K562 (cell line): ENCODE measurements at regions not wholly inside any gene's neighbourhood (a gene's known extent, or its start where the extent isn't known, plus 50 kb on each side); places are given as distances from the start of the nearest gene placed in this dataset.
A peak's percentile ranks its signal among the peaks of the same experiment; 100 is the strongest.

ENCODE experiments used
- ATAC-seq: fragments of 200-7000 bp; cut with Tn5 transposase; 3 replicates; pipeline ENCODE4 v1.9.1; 2020; ENCODE audit warnings: moderate library complexity
- BruUV-seq: library from RNA; stranded (reverse); fragments of 400-500 nt; replicated peaks from 2 replicates; lab custom pipeline; 2021; lab: Mats Ljungman, UMichigan
- CTCF ChIA-PET: fragments of 300-600 bp; formaldehyde crosslinking; extraction: SDS; loops from one replicate; lab custom pipeline; 2021; ENCODE audit warnings: low intra/inter-chr PET ratio; lab: Yijun Ruan, JAX
- POLR2A ChIA-PET: fragments of 300-600, 350-650 bp; sonication (Branson Sonifier 250); formaldehyde crosslinking; extraction: SDS; loops from one replicate; lab custom pipeline; 2021; ENCODE audit warnings: antibody characterized with exemption, inconsistent platforms; lab: Yijun Ruan, JAX
- DNase-seq, 4 experiments: peaks; one replicate each; pipeline versions ENCODE4 v3.0.0 to v3.0.0-alpha.2; 2011 to 2018; ENCODE audit warnings: low spot score in 3 of 4, mixed read lengths in 3 of 4; ENCODE audit errors: extremely low read depth in 1 of 4
- FAIRE-seq: peaks from 2 replicates; lab custom pipeline; 2011; peaks lifted over from hg19 to GRCh38; lab: Jason Lieb, UNC
- H2AFZ ChIP-seq: 2 replicates; pipeline ENCODE4 v1.6.0; 2011; ENCODE audit warnings: low read depth, low read length, control low read depth, inconsistent platforms
- H3K27ac ChIP-seq: fragments of 200-600 bp; 3 replicates; pipeline ENCODE4 v1.8.0; 2011; ENCODE audit warnings: low read depth, mild to moderate bottlenecking, control low read depth, inconsistent platforms, low read length, moderate library complexity, mixed read lengths; ENCODE audit errors: extremely low read depth
- H3K27me3 ChIP-seq, 2 experiments: fragments of 300-600 bp in 1 of 2; 2 replicates in 1 of 2; 3 replicates in 1 of 2; pipeline versions ENCODE4 v1.6.0 to v1.8.0; 2011; ENCODE audit warnings: inconsistent platforms in 2 of 2, low read length in 2 of 2, mild to moderate bottlenecking in 1 of 2, mixed read lengths in 1 of 2, moderate library complexity in 1 of 2; ENCODE audit not compliant: control insufficient read depth in 2 of 2, insufficient read depth in 2 of 2
- H3K36me3 ChIP-seq: fragments of 300-600 bp; 3 replicates; pipeline ENCODE4 v1.8.0; 2011; ENCODE audit warnings: mild to moderate bottlenecking, low read length, inconsistent platforms; ENCODE audit not compliant: control insufficient read depth, insufficient read depth
- H3K4me1 ChIP-seq, 2 experiments: fragments of 200-600 bp in 1 of 2; replicated peaks in 1 of 2; 2 replicates in 1 of 2; 3 replicates in 1 of 2; pipeline versions ENCODE4 v1.5.1 to v1.8.0; 2011; ENCODE audit warnings: inconsistent platforms in 2 of 2, low read length in 2 of 2, mild to moderate bottlenecking in 1 of 2, mixed read lengths in 1 of 2, moderate library complexity in 1 of 2; ENCODE audit not compliant: control insufficient read depth in 2 of 2, insufficient read depth in 2 of 2
- H3K4me2 ChIP-seq: 2 replicates; pipeline ENCODE4 v1.6.1; 2011; ENCODE audit warnings: low read length, control low read depth, inconsistent platforms, mixed read lengths; ENCODE audit not compliant: insufficient read depth
- H3K4me3 ChIP-seq: fragments of 200-600 bp; sonication (generic), shearing (Covaris generic); 2 replicates; pipeline ENCODE4 v1.5.1; 2016; ENCODE audit warnings: control low read depth, inconsistent platforms
- H3K79me2 ChIP-seq: fragments of 200-600 bp; 3 replicates; pipeline ENCODE4 v1.8.0; 2011; ENCODE audit warnings: low read length, inconsistent platforms; ENCODE audit not compliant: control insufficient read depth, insufficient read depth
- H3K9ac ChIP-seq, 2 experiments: 2 replicates each; pipeline versions ENCODE4 v1.6.0 to v1.6.1; 2011; ENCODE audit warnings: low read depth in 2 of 2, low read length in 2 of 2, control low read depth in 1 of 2, inconsistent platforms in 1 of 2, mild to moderate bottlenecking in 1 of 2, mixed read lengths in 1 of 2; ENCODE audit not compliant: insufficient read depth in 1 of 2
- H3K9me1 ChIP-seq: one replicate; pipeline ENCODE4 v1.6.0; 2011; ENCODE audit warnings: inconsistent platforms, mild to moderate bottlenecking, low read length, moderate library complexity; ENCODE audit not compliant: control insufficient read depth, insufficient read depth
- H3K9me3 ChIP-seq: replicated peaks from 2 replicates; pipeline ENCODE4 v1.5.1; 2011; ENCODE audit warnings: low read depth, low read length, inconsistent platforms; ENCODE audit not compliant: control insufficient read depth, insufficient read depth
- H4K20me1 ChIP-seq: replicated peaks from 2 replicates; pipeline ENCODE4 v1.6.1; 2011; ENCODE audit warnings: low read length, inconsistent platforms, mixed read lengths; ENCODE audit not compliant: control insufficient read depth, insufficient read depth
- MTA3 ChIP-seq: fragments of 450-650 bp; formaldehyde crosslinking; IDR thresholded peaks from 2 replicates; pipeline ENCODE4 v1.6.1; 2017; ENCODE audit warnings: mild to moderate bottlenecking, borderline replicate concordance
- MYNN ChIP-seq, 2 experiments: sonication (generic); formaldehyde crosslinking in 1 of 2; IDR thresholded peaks; 2 replicates each; pipeline versions ENCODE4 v1.5.0 to v1.6.1; 2016 to 2020; ENCODE audit warnings: antibody characterized with exemption in 1 of 2, missing genetic modification reagents in 1 of 2
- NFRKB ChIP-seq: fragments of 450-650 bp; IDR thresholded peaks from 2 replicates; pipeline ENCODE4 v1.6.1; 2016; ENCODE audit warnings: low read depth
- POU5F1 ChIP-seq: fragments of 150-350 bp; IDR thresholded peaks from 2 replicates; pipeline ENCODE4 v1.6.1; 2014; ENCODE audit warnings: borderline replicate concordance, low read length, low read depth, mild to moderate bottlenecking; ENCODE audit not compliant: partially characterized antibody
- ZNF639 ChIP-seq, 2 experiments: fragments of 200-800 bp in 1 of 2; sonication (Bioruptor generic) in 1 of 2; sonication (generic) in 1 of 2; formaldehyde crosslinking in 1 of 2; IDR thresholded peaks in 1 of 2; conservative IDR thresholded peaks in 1 of 2; 2 replicates each; pipeline versions ENCODE4 v1.5.0 to v1.6.1; 2016 to 2020; ENCODE audit warnings: missing compliant biosample characterization in 1 of 2, missing genetic modification characterization in 1 of 2, missing genetic modification reagents in 1 of 2
- WGBS: fragments of 100-300 bp; shearing (Covaris generic); methylation state at CpG from one replicate; pipeline ENCODE4 v1.1.6; 2016; ENCODE audit warnings: low coverage, mixed read lengths; ENCODE audit not compliant: insufficient coverage; ENCODE audit errors: missing lambda C conversion rate; 5-methylcytosine and 5-hydroxymethylcytosine counted together
- in situ Hi-C: fragments of 300-500 bp; cut with MboI; formaldehyde crosslinking; loops from 4 replicates; pipeline ENCODE4 v1.15.0; 2018; ENCODE audit warnings: inconsistent platforms, mixed read lengths
- intact Hi-C: fragments of 100-400 bp; cut with micrococcal nuclease; formaldehyde crosslinking; loops from 2 replicates; pipeline ENCODE4 v1.14.2; 2022

GRCh38 chr13:80783926-80784565 is 443.1 kb upstream of the SPRY2 start:
- Histone ChIP-seq H3K4me3 (no peak overlapping the region), H3K9ac (no peak overlapping the region), H3K27ac (no peak overlapping the region), H3K27me3 (no peaks in the 10 kb centered on the region), H3K9me1 (no peaks in the 10 kb centered on the region), H3K79me2 (no peaks in the 10 kb centered on the region), H3K9me3 (no peaks in the 10 kb centered on the region; the same call in 1 of the 2 replicates), H3K4me1 (no peaks in the 10 kb centered on the region), H2AFZ (no peak overlapping the region), H4K20me1 (no peaks in the 10 kb centered on the region), H3K4me2 (no peak overlapping the region), H3K36me3 (no peaks in the 10 kb centered on the region)
- BruUV-seq: no TSS peak
- in situ Hi-C loops (no loop called here), intact Hi-C loops (no loop called here)
- DNase-seq (no peak), ATAC-seq (no peak), FAIRE-seq (no peak)
- ChIA-PET CTCF (no interaction called here), POLR2A (no interaction called here)
- 1% methylated on average over 3 of the region's 3 CpGs for WGBS
- no peak for TF ChIP-seq MTA3
- TF ChIP-seq NFRKB: no peak
- 0 out of 4 replicates have a peak, but pooled peaks of 1 of the 2 experiments have one; percentile 53 for TF ChIP-seq ZNF639 (CRISPR knock-in tag; conservative IDR thresholded peaks at IDR 0.05 in 1 of 2, IDR thresholded peaks at IDR 0.05 in 1 of 2)
- no peak for TF ChIP-seq MYNN (IDR thresholded peaks at IDR 0.05)
- peak; percentile 69; the same call in 1 of the 2 replicates for TF ChIP-seq MYNN (CRISPR knock-in tag; IDR thresholded peaks at IDR 0.05)
- no peak for TF ChIP-seq POU5F1
